GM19397 (cell line): ENCODE measurements at regions not wholly inside any gene's neighbourhood (a gene's known extent, or its start where the extent isn't known, plus 50 kb on each side); places are given as distances from the start of the nearest gene placed in this dataset.
"Not testable (repeated sequence)": the region's sequence is repeated elsewhere in the genome, so short reads cannot be mapped to it uniquely, and the experiment has no call there.

Source experiments
- ATAC-seq: cut with Tn5 transposase; IDR thresholded peaks from one replicate; pipeline ENCODE4 v1.9.1; 2021; ENCODE audit warnings: mild to moderate bottlenecking, moderate library complexity; ENCODE audit not compliant: unreplicated experiment

DNA sequence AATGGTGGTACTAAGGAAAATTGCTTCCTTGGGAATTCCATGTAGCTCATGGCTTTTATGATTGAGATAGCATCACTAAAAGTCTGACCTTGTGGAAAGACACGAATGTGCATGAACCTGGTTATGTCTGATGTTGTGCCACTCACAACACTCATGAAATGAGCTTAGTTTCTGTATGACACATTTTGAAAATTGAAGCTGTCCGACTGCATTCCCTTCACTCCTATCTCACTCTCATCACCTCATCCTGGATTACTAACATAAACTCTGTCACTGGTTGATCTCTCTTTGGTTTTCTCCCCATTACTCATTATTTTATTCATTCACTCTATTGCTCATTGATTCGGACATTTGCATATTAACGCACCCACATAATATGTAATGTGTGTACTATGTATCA lies 190.0 kb upstream of the VWC2 start:
- no peak for ATAC-seq

- ATAC-seq, result no peak
Measured at GRCh38 chr7:49596701-49597491, 176.5 kb upstream of the VWC2 start.

DNA sequence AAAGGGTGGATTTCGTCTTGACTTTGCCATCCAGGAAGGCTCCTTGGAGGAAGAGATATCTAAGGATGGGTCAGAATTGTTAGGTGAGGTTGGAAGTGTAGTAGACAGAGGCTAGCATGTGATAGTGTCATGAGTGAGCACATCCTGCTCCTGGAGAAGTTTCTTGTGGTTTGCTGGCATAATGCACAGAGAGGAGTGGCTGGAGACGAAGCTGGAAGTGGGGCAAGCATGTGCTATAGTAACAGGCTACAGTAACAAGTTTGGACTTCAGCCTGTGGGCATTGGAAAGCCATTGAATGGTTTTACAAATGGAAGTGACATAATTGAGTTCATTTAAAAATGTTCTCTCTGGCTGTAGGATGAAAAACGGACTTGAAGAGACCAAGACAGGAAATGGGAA lies 175.6 kb upstream of the VWC2 start:
- ATAC-seq, result no peak

GRCh38 chr7:49611951-49612350 lies 161.5 kb upstream of the VWC2 start:
- no peak for ATAC-seq

DNA sequence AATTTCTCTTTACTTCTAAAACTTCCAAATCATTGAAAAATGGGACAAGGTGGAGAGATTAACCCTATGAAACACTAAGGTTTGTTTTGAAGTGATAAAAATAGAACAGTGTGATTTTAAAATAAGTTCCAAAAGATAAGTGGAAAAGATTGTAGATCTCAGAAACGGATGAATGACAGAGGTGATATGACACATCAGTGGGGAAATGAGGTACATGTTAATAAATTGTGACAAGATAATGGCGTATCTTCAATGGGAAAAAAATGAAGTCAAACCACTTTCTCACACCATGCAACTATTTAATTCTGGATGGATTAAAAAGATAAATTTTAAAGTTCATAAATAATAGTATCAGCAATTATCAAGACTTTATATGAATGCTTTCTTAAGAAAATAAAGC lies 159.7 kb upstream of the VWC2 start:
- ATAC-seq, result no peak

DNA sequence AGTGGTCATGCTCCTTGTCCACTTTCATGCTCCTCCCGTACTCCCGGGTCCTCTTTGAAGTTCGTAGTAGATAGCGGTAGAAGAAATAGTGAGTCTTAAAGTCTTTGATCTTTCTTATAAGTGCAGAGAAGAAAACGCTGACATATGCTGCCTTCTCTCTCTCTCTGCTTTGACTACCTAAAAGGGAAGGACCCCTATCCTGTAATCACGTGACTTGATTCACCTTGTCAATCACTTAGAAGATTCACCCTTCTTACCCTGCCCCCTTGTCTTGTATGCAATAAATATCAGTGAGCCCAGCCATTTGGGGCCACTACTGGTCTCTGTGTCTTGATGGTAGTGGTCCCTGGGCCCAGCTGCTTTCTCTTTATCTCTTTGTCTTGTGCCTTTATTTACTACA lies 158.5 kb upstream of the VWC2 start:
- ATAC-seq, result not testable (repeated sequence)

GRCh38 chr7:49618028-49618427 lies 155.4 kb upstream of the VWC2 start:
- ATAC-seq, result no peak

DNA sequence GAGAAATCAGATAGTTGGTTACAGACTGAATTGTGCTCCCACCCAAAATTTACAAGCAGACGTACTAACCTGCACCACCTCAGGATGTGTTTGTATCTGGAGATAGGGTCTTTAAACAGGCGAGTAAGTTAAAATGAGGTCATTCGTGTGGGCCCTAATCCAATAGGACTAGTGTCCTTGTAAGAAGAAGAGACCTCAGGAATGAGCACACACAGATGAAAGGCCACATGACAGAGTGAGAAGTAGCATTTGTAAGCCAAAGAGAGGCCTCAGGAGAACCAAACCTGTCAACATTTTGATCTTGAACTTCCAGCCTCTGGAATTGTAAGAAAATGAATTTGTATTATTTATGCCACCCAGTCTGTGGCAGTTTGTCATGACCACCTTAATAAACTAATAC lies 149.5 kb upstream of the VWC2 start:
- ATAC-seq, result no peak

- no peak for ATAC-seq
Measured at GRCh38 chr7:49624611-49625010, 148.8 kb upstream of the VWC2 start.

- ATAC-seq, result no peak
Measured at GRCh38 chr7:49630513-49630912, 142.9 kb upstream of the VWC2 start.

GRCh38 chr7:49631071-49631815 lies 142.2 kb upstream of the VWC2 start:
- ATAC-seq, result no peak

- no peak for ATAC-seq
Measured at GRCh38 chr7:49631960-49632359, 141.5 kb upstream of the VWC2 start.

DNA sequence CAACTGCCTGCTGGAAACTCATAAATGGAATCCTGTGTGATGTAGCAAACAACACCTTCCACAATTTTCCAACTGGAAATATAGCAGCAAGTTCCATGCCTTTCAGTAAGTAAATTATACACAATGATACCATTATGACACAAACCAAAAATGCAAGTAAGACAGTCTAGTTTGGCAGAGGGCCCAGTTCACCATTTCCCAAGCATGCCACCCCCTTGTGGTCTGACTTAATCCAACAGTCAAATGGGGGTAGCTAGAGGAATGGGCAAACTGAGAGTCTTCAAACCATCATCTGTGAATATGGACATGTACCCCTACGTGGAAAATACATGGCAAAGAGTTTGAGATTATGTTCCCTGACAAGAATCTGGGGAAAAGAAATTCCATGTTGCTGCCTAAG lies 137.6 kb upstream of the VWC2 start:
- ATAC-seq, result no peak

DNA sequence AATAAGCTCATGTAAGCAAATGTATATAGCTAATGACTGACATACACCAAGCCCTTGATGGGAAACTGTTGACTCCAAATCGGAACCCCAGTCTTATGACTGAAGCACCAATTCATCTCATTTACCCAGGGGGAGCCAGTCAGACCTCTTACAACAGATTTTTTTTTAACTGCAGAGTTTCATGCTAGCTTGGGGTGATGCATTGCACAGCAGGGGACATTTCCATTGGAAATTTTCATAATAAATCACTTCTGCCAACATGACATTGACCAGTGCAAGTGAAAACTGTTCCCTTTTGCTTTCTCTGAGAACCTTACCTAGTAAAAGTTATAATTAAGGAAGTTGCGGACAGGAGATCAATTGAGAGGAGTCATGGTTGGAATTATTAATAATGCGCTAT lies 137.0 kb upstream of the VWC2 start:
- ATAC-seq, result no peak

DNA sequence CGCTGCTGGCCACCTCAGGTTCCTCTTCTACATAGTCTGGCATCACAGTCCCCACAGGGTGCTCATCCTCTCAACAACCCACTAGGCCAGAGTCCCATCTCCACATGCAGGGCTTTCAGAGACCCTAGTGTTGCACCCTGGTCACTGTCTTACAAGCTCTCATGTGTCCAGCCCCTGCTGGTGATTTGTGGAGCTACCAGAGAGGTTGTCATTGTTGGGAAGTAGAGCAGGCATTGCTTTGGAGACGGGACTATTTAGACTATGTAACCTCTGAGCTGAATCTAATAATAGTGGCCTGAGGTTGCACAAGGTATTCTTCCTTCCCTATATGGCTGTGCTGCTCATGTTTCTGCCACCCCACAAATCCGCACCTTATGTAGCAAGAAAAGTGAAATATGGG lies 135.3 kb upstream of the VWC2 start:
- ATAC-seq, result no peak

DNA sequence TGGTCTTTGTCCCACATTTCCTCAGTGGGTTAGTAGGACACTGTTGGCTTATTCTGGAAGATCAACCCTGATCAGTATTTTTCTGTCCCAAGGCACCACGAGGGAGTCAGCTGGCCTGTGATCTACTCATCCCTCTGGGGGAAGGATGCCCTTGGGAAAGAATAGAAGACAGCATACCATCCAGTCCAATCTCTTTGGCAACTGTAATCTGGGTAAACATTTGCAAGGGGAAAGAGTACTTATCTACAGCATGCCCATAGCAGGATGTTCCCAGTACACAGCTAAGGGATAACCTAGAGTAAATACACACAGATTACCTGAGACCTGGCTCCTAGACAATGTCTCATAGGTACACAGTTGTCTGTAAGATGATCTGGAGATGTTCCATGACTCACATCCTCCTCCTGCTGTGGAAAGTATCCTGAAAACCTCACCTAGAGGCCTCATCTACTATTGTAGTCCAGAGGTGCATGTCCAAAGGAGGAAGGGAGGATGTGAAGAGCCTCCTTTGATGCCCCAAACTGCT lies 134.3 kb upstream of the VWC2 start:
- ATAC-seq, result no peak

- no peak for ATAC-seq
Measured at GRCh38 chr7:49639808-49640207, 133.6 kb upstream of the VWC2 start.

DNA sequence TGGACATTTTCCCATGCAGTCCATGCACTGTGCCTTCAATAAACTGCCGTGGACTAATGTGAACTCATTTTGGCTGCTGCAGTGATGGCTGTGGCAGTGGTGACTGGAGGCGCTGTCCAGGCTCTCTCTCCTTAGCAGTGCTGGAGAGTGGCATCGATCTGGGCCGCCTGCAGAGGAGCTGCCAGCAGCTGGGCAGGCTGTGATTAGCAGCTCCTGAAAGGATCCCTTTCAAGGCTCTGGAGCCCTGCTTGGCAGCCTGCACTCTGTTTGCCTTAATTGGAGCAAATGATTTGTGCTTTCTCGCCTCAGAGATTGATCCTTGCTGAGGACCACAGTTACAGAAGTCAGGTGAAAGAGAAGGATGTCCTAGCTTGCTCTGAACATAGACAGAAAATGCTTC lies 130.1 kb upstream of the VWC2 start:
- no peak for ATAC-seq

DNA sequence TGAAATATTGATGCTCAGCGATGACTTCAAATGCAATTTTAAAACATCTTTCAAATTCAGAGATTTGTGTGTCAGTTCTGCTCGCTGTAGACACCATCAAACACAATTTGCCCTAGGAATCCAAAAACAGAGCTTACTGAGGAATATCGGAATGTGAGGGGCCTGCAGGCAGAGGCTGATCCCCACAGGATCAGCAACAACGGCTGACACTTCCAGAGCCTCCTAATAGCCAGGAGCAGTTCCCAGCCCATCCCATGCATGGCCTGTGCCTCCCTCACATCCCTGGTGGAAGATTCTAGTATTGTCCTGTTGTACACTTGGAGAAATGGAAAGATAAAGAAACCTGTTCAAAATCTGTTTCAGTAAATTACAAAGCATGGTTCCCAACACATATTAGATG lies 129.7 kb upstream of the VWC2 start:
- no peak for ATAC-seq

- no peak for ATAC-seq
Measured at GRCh38 chr7:49644396-49645166, 128.9 kb upstream of the VWC2 start.

GRCh38 chr7:49645296-49645695 lies 128.1 kb upstream of the VWC2 start:
- no peak for ATAC-seq
